HEK293 (cell line): ENCODE measurements at regions not wholly inside any gene's neighbourhood (a gene's known extent, or its start where the extent isn't known, plus 50 kb on each side); places are given as distances from the start of the nearest gene placed in this dataset.

ENCODE experiments used
- CTCF ChIA-PET: fragments of 350-600 bp; formaldehyde crosslinking; extraction: SDS; loops from one replicate; lab custom pipeline; 2021; ENCODE audit warnings: antibody characterized with exemption; lab: Yijun Ruan, JAX
- POLR2A ChIA-PET: fragments of 300-600 bp; formaldehyde crosslinking; extraction: SDS; loops from one replicate; lab custom pipeline; 2020; ENCODE audit warnings: antibody characterized with exemption, inconsistent platforms; lab: Yijun Ruan, JAX
- H3K27ac ChIP-seq: fragments of 200-500 bp; sonication (Bioruptor generic); 2 replicates; pipeline ENCODE4 v1.5.1; 2014; ENCODE audit warnings: low read depth, low read length, control low read depth, inconsistent platforms; ENCODE audit errors: extremely low read depth
- H3K36me3 ChIP-seq, 2 experiments: fragments of 200-500 bp in 1 of 2; sonication (Bioruptor generic) in 1 of 2; 1 replicate in 1 of 2; 2 replicates in 1 of 2; pipeline ENCODE4 v1.5.1; 2014 to 2017; ENCODE audit warnings: inconsistent platforms in 2 of 2, low read length in 2 of 2; ENCODE audit not compliant: control insufficient read depth in 2 of 2, insufficient read depth in 1 of 2
- H3K4me1 ChIP-seq: fragments of 200-500 bp; sonication (Bioruptor generic); 2 replicates; pipeline ENCODE4 v1.5.1; 2014; ENCODE audit warnings: mild to moderate bottlenecking, low read length, inconsistent platforms; ENCODE audit not compliant: control insufficient read depth, insufficient read depth
- H3K4me3 ChIP-seq: 2 replicates; pipeline ENCODE4 v1.5.1; 2011; ENCODE audit warnings: low read depth, mild to moderate bottlenecking, control low read depth, low read length, moderate library complexity
- H3K9me3 ChIP-seq: fragments of 200-500 bp; sonication (Bioruptor generic); 2 replicates; pipeline ENCODE4 v1.5.1; 2014; ENCODE audit warnings: low read depth, low read length, inconsistent platforms; ENCODE audit not compliant: control insufficient read depth, insufficient read depth
- EGR2 ChIP-seq: fragments of 450-650 bp; formaldehyde crosslinking; IDR thresholded peaks from 2 replicates; pipeline ENCODE4 v1.5.1; 2016; ENCODE audit warnings: low read depth, missing biosample characterization, missing genetic modification characterization
- KLF16 ChIP-seq: fragments of 450-650 bp; formaldehyde crosslinking; IDR thresholded peaks from 2 replicates; pipeline ENCODE4 v1.5.1; 2017; ENCODE audit warnings: missing biosample characterization, missing genetic modification characterization
- PBX3 ChIP-seq: sonication (generic); formaldehyde crosslinking; IDR thresholded peaks from 2 replicates; pipeline ENCODE4 v1.8.1; 2022; ENCODE audit warnings: mild to moderate bottlenecking, moderate library complexity, missing genetic modification reagents
- PRDM1 ChIP-seq: fragments of 450-650 bp; formaldehyde crosslinking; IDR thresholded peaks from 2 replicates; pipeline ENCODE4; 2016; ENCODE audit warnings: missing biosample characterization, missing genetic modification characterization
- PRDM10 ChIP-seq: fragments of 450-650 bp; formaldehyde crosslinking; IDR thresholded peaks from 2 replicates; pipeline ENCODE4 v1.5.1; 2016; ENCODE audit warnings: missing biosample characterization, missing genetic modification characterization
- ZEB2 ChIP-seq: fragments of 450-650 bp; formaldehyde crosslinking; IDR thresholded peaks from 2 replicates; pipeline ENCODE4 v1.5.1; 2016; ENCODE audit warnings: missing biosample characterization, missing genetic modification characterization
- ZFHX2 ChIP-seq: fragments of 450-650 bp; formaldehyde crosslinking; conservative IDR thresholded peaks from 2 replicates; pipeline ENCODE4 v1.5.1; 2016; ENCODE audit warnings: missing biosample characterization, missing genetic modification characterization
- ZFP3 ChIP-seq: fragments of 450-650 bp; formaldehyde crosslinking; IDR thresholded peaks from 2 replicates; pipeline ENCODE4 v1.5.1; 2016; ENCODE audit warnings: low read depth, missing biosample characterization, missing genetic modification characterization
- ZFP37 ChIP-seq: fragments of 450-650 bp; formaldehyde crosslinking; IDR thresholded peaks from 2 replicates; pipeline ENCODE4 v1.5.1; 2016; ENCODE audit warnings: missing biosample characterization, missing genetic modification characterization
- ZIC2 ChIP-seq: fragments of 450-650 bp; formaldehyde crosslinking; IDR thresholded peaks from 2 replicates; pipeline ENCODE4 v1.5.1; 2016; ENCODE audit warnings: missing biosample characterization, missing genetic modification characterization
- ZNF133 ChIP-seq: fragments of 450-650 bp; formaldehyde crosslinking; IDR thresholded peaks from 2 replicates; pipeline ENCODE4 v1.5.1; 2016; ENCODE audit warnings: missing biosample characterization, missing genetic modification characterization
- ZNF292 ChIP-seq: fragments of 450-650 bp; formaldehyde crosslinking; IDR thresholded peaks from 2 replicates; pipeline ENCODE4 v1.5.1; 2016; ENCODE audit warnings: low read depth, missing biosample characterization, missing genetic modification characterization, borderline replicate concordance
- ZNF324 ChIP-seq: fragments of 450-650 bp; formaldehyde crosslinking; IDR thresholded peaks from 2 replicates; pipeline ENCODE4 v1.5.1; 2016; ENCODE audit warnings: missing biosample characterization, missing genetic modification characterization
- ZNF341 ChIP-seq: fragments of 450-650 bp; formaldehyde crosslinking; IDR thresholded peaks from 2 replicates; pipeline ENCODE4; 2016; ENCODE audit warnings: low read depth, missing biosample characterization, missing genetic modification characterization
- ZNF350 ChIP-seq: fragments of 450-650 bp; formaldehyde crosslinking; IDR thresholded peaks from 2 replicates; pipeline ENCODE4 v1.5.0; 2017; ENCODE audit warnings: missing biosample characterization, mild to moderate bottlenecking, missing genetic modification characterization
- ZNF354C ChIP-seq: fragments of 450-650 bp; formaldehyde crosslinking; IDR thresholded peaks from 2 replicates; pipeline ENCODE4 v1.5.1; 2016; ENCODE audit warnings: missing biosample characterization, missing genetic modification characterization, low read depth, borderline replicate concordance
- ZNF366 ChIP-seq: fragments of 450-650 bp; formaldehyde crosslinking; conservative IDR thresholded peaks from 2 replicates; pipeline ENCODE4 v1.5.1; 2016; ENCODE audit warnings: missing biosample characterization, missing genetic modification characterization
- ZNF449 ChIP-seq: fragments of 450-650 bp; formaldehyde crosslinking; IDR thresholded peaks from 2 replicates; pipeline ENCODE4 v1.5.1; 2017; ENCODE audit warnings: missing biosample characterization, mild to moderate bottlenecking, missing genetic modification characterization, moderate library complexity
- ZNF658 ChIP-seq: fragments of 450-650 bp; formaldehyde crosslinking; IDR thresholded peaks from 2 replicates; pipeline ENCODE4; 2016; ENCODE audit warnings: missing biosample characterization, missing genetic modification characterization
- ZNF777 ChIP-seq: fragments of 450-650 bp; formaldehyde crosslinking; IDR thresholded peaks from 2 replicates; pipeline ENCODE4 v1.5.1; 2017; ENCODE audit warnings: missing biosample characterization, missing genetic modification characterization, borderline replicate concordance
- ZNF837 ChIP-seq: fragments of 450-650 bp; formaldehyde crosslinking; IDR thresholded peaks from 2 replicates; pipeline ENCODE4 v1.5.1; 2016; ENCODE audit warnings: missing biosample characterization, missing genetic modification characterization
- ZSCAN4 ChIP-seq: fragments of 450-650 bp; formaldehyde crosslinking; IDR thresholded peaks from 2 replicates; pipeline ENCODE4 v1.5.1; 2017; ENCODE audit warnings: missing biosample characterization, missing genetic modification characterization

- POLR2A ChIA-PET = no interaction called here
- Histone ChIP-seq H3K27ac (no peak overlapping the region), H3K9me3 (no peaks in the 10 kb centered on the region), H3K4me1 (no peaks in the 10 kb centered on the region), H3K36me3 (no peaks in the 10 kb centered on the region), H3K4me3 (no peak overlapping the region)
- peak; percentile 87 for TF ChIP-seq ZIC2 (tag by site-specific recombination)
- TF ChIP-seq ZFHX2 (tag by site-specific recombination) = peak; percentile 39
- TF ChIP-seq PRDM1 (tag by site-specific recombination) = no peak
- TF ChIP-seq ZNF449 (tag by site-specific recombination) = no peak
- 0 out of 2 replicates have a peak, but pooled peaks have one; percentile 24 for TF ChIP-seq ZNF341
- no peak for TF ChIP-seq KLF16 (tag by site-specific recombination)
- TF ChIP-seq ZNF133 (tag by site-specific recombination) = no peak
- CTCF ChIA-PET = interaction anchor here (0.6 to 1.5 kb wide), 2 partner anchors 25 to 413 kb away, joined by 4 to 5 read pairs; no protein-coding TSS in a partner anchor
Measured at GRCh38 chr7:42770114-42770513, 141.8 kb downstream of the C7orf25 start.

GRCh38 chr7:42768045-42768444 lies 143.8 kb downstream of the C7orf25 start:
- H3K9me3 ChIP-seq = no peaks in the 10 kb centered on the region
- H3K4me1 ChIP-seq = no peaks in the 10 kb centered on the region
- ChIA-PET CTCF (interaction anchor here (0.6 kb wide), 1 partner anchor 23 kb away, joined by 3 read pairs; no protein-coding TSS in a partner anchor), POLR2A (no interaction called here)
- TF ChIP-seq ZNF354C (tag by site-specific recombination) = no peak
- TF ChIP-seq ZFP3 (tag by site-specific recombination) = no peak
- TF ChIP-seq ZEB2 (tag by site-specific recombination) = no peak
- TF ChIP-seq ZFP37 = no peak
- no peak for TF ChIP-seq ZNF366 (tag by site-specific recombination)
- TF ChIP-seq ZNF350 (tag by site-specific recombination) = no peak
- H3K36me3 ChIP-seq = no peaks in the 10 kb centered on the region
- no peak overlapping the region for H3K4me3 ChIP-seq
- no peak overlapping the region for H3K27ac ChIP-seq

GRCh38 chr7:42766782-42767423 lies 145.0 kb downstream of the C7orf25 start:
- TF ChIP-seq ZNF292 (tag by site-specific recombination) = no peak
- TF ChIP-seq PRDM10 (tag by site-specific recombination) = no peak
- TF ChIP-seq ZNF658 (tag by site-specific recombination) = no peak
- peak; percentile 52; the same call in 1 of the 2 replicates for TF ChIP-seq ZSCAN4
- peak; percentile 99 for TF ChIP-seq EGR2 (tag by site-specific recombination)
- no peak for TF ChIP-seq ZNF837
- no peak for TF ChIP-seq ZNF324
- TF ChIP-seq ZNF354C (tag by site-specific recombination) = no peak
- no peak for TF ChIP-seq PBX3 (CRISPR knock-in tag)
- peak; percentile 98 for TF ChIP-seq ZFHX2 (tag by site-specific recombination)
- TF ChIP-seq ZNF777 (tag by site-specific recombination) = no peak
- ChIA-PET POLR2A (no interaction called here), CTCF (interaction anchor here (0.6 to 1.4 kb wide), 2 partner anchors 22 to 689 kb away, joined by 3 read pairs; no protein-coding TSS in a partner anchor)
- Histone ChIP-seq H3K4me3 (no peak overlapping the region), H3K4me1 (no peaks in the 10 kb centered on the region), H3K36me3 (no peaks in the 10 kb centered on the region), H3K9me3 (no peaks in the 10 kb centered on the region), H3K27ac (no peak overlapping the region)
